ENCODE measurements at regions not wholly inside any gene's neighbourhood (a gene's known extent, or its start where the extent isn't known, plus 50 kb on each side); places are given as distances from the start of the nearest gene placed in this dataset.
"Not testable (repeated sequence)": the region's sequence is repeated elsewhere in the genome, so short reads cannot be mapped to it uniquely, and the experiment has no call there.

DNA sequence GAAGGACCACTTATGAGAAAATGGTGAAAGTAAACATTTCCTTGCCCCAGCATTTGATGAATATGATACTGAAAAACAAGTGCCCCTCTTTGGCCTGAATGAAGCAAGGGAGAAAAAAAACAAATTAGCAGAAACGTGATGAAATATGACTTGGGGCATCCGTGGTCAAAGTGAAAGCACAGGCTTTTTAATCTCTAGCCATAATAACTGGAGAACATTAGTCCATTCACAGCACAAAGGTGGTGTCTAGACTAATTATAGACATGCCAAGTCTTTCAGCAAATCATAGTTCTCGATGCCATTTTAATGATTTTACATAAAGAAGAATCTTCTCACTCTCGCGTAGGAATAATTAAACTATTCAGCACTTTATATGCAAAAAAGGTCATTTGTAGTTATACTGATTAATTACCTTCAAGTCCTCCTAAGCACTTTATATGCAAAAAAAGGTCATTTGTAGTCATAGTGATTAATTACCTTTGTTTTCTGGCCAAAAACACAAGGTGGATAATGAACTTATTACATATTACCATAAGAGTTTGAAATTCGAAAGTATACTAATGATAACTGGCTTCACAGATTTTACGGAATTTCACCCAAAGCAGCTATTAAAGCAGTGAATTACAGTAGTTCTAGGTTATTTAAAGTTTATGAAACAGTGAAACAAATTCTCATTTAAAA lies 121.6 kb downstream of the ZNF22 start:
- DNase-seq, result not testable (repeated sequence)

DNA sequence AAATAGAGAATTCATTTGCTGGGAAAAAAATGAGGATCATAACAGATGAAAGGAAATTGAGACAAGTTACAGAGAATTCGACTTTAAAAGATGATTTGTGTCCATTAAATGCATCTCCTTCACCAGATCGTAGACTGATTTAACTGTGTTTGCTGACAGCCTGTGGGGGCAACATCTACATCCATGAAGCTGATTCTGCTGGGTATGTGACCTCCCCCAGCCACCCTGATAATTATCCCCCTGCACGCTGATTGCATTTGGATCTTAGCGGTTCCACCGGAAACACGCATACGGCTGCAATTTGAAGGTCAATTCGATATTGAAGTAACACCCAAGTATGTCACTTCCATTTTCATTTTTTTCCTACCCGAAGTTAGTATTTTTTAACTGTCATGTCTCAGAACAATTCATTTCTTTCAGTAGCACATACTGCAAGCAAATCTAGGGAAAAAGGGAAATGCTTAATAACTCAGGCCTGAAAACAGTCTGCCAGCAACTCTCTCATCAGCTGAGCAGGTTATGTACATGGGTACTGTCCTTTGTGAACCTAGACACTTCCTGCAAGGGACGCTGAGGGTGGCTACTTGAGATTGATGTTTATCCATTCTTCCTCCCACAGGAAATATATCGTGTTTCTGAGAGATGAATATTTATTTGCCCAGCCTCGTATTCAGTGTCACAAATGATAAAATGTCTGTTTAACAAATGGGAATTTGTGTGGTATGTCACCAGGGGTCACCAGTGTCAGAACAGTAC lies 134.9 kb downstream of the ZNF22 start:
- no peak for DNase-seq

DNA sequence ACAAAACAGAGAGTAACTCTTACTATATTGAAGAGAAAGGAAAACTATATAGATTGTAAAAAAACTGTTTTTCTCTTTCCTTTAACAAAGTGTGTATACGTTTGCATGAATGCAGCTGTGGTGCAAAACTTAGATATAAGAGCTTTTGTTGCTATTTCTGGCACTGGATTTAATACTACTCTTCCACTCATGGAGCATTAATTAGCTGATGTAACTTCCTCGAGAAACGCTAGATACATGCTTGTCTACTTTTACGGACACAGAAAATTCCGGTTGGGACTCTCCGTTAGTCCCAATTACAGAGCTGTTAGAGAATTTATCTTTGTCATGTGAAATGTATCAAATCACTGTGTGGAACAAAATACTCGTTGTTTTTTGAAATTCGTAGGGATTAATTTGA lies 135.5 kb downstream of the ZNF22 start:
- no peak for DNase-seq

DNA sequence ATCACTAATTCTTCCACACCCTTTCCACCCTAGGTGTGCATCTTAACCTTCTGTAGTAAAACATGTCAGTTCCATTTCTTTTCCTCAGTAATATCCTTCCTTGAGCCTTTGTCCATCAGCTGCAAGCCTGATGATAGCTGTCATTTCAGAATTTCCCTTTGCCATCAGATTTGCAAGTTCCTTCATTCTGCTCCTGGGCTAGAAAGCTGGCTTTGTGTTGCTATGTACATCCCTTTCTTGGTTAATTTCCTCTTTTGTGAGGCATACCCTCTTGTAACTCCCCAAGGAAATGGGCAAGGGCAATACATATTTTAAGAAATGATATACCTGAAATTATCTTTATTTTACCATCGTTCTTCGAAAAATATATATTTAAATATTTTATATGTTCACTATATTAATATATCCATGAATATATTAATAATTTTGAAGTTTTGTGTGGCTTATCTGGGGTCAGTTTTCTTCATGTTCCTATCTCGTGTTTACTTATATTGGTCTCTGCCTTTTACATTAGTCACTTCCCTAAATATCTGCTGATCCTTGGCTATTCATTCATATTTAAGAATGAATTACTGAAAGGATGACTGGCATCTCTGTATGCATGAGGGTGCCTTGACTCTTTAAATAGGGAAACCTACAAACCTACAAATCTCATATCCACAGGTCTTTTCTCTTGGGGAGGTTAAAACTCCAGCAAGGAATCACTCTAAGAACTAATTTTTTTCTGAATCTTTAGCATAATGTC lies 143.8 kb downstream of the ZNF22 start:
- no peak for DNase-seq

DNA sequence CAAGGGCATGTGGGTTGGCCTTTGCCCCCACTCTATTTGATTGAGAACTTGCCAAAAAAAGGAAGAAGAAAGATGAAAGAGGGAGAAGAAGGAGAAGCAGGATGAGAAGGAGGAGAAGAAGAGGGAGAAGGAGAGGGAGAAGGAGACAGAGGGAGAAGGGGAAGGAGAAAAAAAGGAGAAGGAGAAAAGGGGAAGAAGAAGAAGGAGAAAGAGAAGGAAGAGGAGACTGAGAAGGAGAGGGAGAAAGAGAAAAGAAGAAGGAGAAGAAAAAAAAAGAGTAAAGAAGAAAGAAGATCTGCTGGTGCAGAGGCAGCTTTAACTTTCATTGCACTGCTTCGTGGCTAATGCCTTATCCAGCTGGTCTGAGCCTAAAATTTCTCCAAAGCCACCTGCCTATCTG lies 144.4 kb downstream of the ZNF22 start:
- DNase-seq, result not testable (repeated sequence)

DNA sequence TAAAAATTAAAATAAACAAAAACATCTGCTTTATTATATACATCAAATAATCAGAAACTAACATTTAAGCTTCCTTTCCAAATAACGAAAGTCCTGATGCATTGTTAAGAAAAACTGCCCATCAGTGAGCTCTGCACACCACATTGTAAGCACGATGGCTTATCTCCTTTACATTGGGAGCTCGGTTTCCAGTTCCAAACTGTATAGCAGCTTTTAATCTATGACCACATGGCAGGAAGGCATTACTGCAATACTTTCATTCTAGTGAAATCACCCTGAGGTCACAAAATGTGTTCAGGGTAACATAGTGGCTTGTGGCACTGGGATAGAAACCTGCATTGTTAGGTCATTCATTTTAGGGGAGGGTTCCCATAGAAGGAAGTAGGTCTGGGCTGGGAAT lies 146.3 kb downstream of the ZNF22 start:
- no peak for DNase-seq

DNA sequence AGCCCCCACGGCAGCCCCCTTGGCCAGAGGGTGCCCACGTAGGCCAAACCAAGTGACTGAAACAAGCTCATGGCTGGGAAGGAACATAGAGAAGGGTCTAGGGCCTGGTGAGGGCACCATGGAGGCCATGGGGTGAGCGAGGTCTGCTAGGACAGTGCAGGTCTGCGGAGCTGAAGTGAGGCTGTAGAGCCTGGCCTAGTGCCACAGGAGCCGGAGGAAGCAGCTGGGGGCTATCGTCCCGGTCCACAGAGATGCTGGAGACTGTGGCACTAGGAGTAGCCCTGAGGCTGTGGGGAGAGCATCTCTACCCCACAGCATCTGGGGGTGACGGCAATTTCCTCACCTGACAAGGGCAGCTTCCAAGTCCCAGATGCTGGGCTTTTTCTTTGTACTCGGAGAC lies 150.3 kb downstream of the ZNF22 start:
- no peak for DNase-seq

DNA sequence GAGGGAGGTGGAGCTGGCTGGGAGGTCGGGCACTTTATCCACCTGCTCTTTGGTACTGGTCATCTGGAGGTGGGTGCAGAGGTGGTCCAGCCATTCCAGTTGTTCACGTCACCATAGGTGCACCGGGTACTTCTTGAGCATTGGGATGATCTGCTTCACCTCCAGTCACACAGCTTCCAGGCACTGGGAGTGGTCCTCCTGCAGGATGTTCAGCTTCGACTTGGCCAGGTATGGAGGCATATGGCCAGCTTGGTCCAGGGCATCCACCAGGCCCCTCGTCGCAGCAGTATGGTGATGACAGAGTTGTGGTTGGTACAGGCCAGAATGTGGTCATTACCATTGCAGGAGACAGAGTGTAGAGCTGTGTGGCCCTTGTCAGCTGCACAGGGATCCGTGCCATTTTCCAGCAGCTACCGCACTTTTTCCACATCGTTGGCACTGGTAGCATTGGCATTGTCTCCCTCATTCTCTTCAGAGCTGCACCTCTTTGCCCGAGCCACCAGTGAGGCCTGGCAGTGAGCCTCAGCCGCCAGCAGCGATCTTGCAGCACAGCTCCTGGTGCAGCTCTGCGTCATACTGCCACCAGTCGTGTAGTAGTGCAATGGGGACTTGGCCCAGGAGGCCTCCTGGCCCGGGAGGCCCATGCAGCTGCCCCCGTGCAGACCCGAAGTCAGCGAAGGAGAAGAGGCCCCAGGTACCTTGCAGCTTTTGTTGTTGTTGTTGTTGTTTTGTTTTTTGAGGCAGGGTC lies 150.9 kb downstream of the ZNF22 start:
- DNase-seq, result no peak

DNA sequence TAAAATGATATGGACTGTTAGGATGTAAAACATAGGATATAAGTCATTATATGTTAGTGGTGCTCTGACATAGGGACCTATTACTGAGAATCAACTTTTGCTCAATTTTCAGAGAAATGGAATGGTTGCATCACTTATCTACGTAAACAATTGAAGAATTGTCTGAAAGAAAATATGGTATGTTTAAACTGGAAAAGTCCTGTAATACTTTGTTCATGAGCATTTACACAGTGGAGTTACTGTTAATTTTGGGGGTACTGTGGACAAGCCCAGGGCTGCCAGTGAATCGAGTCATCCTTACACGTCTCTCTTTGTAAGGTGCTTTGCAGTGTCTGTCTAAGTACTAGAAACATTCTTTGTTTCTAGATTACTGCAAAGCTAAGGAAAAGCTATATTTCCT lies 152.0 kb downstream of the ZNF22 start:
- no peak for DNase-seq

DNA sequence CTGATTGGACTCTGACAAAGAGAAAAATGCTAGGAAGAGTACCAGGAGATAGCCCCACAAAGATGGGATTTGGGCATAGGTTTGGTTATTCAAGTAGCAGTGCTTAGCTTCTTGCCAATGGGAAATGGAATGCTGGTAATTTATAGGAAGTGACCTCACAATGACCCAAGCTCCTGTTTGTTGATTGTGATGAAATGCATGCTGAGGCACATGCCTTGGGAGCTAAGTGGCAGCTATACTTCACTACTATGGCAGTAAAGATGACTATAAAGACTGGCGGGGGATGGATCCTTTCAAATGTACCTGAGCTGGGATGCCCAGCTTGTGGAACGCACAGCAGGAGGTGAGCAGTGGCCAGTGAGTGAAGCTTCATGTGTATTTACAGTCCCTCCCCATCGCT lies 153.8 kb downstream of the ZNF22 start:
- no peak for DNase-seq

DNA sequence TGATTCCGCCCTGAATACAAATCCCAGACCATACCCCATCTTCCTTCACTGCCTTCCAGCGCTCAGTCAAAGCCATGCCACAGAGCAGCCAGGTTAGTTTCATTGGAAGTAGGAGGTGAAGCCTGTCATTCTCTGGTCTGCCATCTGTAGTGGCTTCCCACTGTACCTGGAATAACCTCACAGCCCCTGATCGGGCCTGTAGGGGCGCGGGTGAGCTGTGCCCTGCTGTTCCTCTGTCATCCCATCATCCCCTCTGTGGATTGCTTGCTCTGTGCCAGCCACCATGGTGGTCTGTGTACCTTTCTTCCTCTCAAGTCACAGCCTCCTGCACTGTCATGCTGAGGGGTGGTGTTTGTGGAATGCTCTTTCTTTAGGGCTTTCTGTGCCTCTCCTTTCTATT lies 155.1 kb downstream of the ZNF22 start:
- DNase-seq, result no peak

DNA sequence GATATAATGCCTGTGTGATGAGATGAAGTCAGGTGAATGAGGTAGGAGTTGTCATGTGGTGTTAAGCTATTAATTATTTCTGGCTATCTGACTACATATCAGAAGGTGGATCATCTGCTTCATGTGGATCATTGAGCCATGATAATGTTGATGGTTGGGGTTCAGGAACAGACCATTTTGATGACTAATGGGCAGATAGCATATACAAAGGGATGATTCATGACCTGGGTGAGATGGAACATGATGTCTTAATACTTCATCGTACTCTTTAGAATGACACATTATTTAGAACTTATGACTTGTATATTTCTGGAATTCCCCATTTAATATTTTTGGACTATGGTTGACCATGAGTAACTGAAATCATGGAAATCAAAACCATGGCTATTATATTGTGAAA lies 155.1 kb downstream of the OR13A1 start:
- DNase-seq, result no peak

DNA sequence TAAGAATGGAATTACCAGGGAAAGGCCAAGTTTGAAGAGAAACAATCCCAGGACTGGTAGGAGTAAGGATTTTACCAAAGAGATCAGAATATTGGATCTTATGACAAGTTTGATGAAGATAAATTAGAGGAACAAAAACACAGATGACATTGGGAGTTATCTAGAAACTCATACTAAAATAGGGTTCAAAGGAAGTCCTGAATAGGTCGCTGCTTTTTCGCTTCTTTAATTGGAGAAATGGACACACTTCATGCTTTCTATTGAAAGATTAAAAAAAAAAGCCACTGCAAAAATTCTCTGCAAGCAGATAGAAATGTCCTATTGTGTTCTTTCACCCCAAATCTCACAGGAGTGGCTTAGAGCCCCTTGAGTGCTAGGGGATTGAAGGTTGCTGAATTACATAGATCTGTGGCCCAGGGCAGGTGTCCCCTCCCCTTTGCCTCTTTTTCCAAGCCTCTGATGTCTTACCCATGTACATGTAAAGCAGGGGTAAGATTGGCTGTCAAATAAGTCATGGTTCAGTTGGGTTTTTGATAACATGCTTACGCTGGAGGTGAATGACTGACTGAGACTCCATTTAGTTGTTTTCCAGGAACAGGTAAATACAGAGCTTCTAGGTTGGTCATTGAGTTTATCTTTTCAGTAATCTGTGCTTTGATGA lies 152.0 kb downstream of the OR13A1 start:
- no peak for DNase-seq

DNA sequence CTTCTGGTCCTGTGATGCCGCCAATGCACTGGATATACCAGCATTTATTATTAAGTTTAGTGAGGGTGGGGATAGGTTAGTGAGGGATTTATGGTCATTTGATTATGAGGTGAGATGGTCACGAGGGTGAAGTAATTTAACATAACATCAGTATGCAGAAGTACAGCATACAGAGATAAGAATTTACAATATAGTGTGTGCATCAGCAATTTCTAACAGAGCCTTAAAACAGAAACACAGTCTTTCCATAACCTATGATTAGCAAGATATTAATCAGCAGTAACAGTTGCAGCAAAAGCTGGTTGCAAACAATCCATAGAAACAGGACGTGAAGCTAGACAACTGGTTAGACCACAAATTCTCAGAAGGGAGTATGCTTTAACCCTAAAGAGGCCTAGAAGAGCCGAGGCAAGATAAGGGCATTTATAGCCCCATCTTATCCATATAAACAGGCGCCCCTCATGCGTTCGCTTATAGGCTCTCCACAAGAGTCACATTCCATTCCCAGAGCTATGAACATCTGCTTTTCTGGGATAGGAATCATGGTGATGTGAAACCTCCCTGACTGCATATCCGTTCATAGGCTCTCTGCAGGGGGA lies 139.8 kb downstream of the OR13A1 start:
- DNase-seq, result not testable (repeated sequence)

DNA sequence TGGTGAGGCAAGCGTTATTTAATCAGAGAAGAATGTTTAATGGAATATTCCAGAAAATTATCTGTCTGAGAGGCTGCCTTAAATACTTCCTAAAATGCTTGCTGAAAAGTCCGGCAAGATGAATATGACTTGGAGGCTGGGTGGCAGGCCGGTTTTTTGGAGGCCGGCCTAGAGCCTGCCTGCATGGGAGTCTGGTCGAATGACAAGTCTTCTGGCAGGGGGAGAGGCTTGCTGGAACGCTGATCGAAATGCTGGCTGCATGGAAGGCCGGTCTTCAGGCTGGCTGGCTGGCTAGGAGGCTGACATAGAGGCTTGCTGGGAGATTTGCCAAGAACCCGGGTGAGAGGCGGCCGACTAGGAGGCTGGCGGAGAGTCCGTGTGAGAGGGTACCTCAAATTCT lies 135.7 kb downstream of the OR13A1 start:
- no peak for DNase-seq

DNA sequence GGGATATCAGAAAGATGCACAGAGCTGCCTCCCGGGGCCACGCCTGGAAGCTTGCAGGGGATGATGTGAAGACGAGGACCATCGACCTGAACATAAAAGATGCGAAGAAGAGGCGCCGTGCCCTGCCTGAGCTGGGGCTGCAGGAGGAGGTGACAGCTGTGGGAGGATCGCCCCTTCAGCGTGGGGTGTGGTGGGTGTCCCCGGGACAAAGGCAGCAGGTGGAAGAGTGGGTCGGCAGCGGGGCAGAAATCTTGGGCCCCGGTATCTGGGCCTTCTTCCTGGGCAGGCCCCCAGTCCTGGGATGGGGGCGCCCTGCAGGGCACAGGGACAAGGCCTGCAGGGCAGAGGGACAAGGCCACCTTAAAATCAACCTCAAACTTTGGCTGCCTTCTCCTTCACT lies 134.9 kb downstream of the OR13A1 start:
- no peak for DNase-seq

DNA sequence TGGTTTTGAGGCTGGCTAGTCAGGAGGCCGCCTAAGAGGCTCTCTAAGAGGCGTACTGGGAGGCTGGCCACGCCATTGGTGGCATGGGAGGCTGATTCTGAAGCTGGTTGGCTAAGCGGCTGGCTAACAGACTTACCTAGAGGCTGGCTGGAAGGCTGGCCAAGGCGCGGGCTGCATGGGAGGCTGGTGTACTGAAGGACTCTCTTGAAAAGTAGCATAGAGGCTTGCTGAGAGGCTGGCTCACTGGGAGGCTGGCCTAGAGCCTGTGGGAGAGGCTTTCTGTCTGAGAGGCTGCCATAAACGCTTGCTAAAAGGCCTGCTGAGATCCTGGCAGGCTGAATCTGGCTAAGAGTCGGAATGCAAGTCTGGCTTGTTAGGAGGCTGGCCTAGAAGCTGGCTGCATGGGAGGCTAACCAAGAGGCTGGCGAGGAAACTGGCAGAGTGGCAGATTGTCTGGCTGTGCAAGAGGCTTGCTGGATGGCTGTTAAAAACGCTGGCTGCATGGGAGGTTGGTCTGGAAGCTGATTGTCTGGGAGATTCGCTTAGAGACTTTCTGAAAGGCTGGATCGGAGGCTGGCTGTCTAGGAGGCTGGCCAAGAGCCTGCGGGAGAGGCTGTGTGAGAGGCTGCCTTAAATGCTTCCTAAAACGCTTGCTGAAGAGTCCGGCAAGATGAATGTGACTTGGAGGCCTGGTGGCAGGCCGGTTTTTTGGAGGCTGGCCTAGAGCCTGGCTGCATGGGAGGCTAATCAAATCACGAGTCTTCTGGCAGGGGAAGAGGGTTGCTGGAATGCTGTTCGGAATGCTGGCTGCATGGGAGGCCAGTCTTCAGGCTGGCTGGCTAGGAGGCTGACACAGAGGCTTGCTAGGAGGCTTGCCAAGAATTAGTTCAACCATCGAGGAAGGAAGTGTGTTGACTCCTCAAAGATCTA lies 134.2 kb downstream of the OR13A1 start:
- DNase-seq, result no peak

DNA sequence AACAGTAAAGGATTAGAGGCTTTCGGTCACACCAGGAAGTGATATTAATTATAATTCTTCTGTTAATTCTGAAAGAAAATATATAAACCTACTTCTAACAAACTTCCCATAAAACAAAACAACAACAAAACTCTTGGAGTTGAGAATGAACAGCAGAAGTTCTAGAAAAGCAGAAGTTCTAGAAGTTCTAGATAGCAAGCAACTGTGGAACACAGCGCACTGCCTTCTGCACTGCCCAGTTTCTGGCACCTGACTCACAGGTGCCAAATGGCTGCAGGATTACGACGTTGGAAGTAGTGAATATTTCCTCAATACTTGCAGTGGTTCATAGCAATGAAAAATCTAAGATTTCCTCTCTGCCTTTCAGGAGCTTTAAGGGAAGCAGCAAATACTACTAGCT lies 132.2 kb downstream of the OR13A1 start:
- no peak for DNase-seq

DNA sequence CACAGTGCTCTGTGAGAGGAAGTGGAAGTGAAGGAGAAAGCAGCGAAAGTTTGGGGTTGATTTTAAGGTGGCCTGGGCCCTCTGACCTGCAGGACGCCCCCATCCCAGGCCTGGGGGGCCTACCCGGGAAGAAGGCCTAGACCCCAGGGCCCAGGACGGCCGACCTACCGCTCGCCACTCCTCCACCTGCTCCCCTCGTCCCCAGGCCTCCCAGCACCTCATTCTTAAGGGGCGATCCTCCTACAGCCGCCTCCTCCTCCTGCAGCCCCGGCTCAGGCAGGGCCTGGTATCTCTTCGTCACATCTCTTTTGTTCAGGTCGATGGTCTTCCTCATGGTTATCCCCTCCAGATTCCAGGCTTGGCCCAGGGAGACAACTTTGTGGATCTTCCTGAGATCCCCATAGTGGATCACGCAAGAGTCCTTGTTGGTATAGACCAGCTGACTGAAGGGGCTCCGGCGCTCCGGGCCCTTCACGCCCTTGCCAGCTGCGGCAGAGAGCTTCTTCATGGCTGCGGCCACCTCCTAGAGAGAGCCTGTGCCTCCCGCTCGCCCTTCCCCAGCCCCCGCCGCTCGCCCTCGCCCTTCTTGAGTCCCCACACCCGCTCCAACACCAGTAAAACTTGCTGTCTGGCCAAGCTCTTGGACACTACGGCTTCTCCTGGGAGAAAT lies 117.5 kb downstream of the OR13A1 start:
- no peak for DNase-seq

DNA sequence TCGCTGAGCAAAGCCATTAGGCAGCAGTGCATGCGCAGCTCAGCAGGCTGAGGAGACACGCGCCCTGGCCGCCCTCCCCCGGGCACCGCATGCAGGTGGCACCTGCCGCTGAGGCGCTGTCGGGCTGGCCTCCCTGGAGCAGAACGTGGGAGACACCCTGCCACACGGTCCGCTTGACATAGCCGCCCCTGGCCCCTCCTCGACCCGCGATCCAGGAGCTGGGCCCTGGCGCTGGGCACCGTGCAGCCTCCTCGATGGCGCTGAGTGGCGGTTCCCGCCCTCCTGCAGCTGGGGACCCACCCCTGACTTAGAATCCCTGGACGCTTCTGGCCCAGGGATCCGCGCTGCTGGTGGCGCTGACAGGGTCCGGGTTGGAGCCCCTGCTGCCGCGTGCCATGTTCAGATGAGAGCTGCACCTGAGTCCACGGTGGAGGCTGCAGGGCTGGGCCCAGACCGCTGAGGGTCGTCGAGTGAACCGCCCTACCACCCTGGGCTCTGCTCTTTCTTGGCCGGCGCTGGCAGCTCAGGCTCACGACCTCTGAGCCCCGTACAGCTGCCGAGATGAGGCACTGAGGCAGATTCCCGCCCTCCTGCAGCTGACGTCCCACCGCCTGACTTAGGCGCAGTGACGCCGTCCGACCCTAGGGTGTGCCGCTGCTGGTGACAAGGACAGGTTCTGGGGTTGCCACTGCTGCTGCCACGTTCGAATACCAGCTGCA lies 116.8 kb downstream of the OR13A1 start:
- DNase-seq, result no peak

All from stimulated activated CD4-positive, alpha-beta T cell treated with anti-CD3 and anti-CD28 coated beads, Interleukin-1b, Interleukin-23, amount 100 ng/mL, for 48 hours (primary cell).